IMR-90 (cell line): ENCODE measurements at regions not wholly inside any gene's neighbourhood (a gene's known extent, or its start where the extent isn't known, plus 50 kb on each side); places are given as distances from the start of the nearest gene placed in this dataset.

ENCODE experiments used
- ATAC-seq: fragments of 200-7000 bp; cut with Tn5 transposase; 2 replicates; pipeline ENCODE4 v1.9.1; 2020; ENCODE audit warnings: low read depth, mild to moderate bottlenecking, moderate library complexity
- BruUV-seq: library from RNA; stranded (reverse); fragments of 400-500 nt; replicated peaks from 2 replicates; lab custom pipeline; 2021; lab: Mats Ljungman, UMichigan
- CTCF ChIA-PET: fragments of 300-600 bp; formaldehyde crosslinking; extraction: SDS; loops from one replicate; lab custom pipeline; 2021; ENCODE audit warnings: antibody characterized with exemption; lab: Yijun Ruan, JAX
- POLR2A ChIA-PET: fragments of 300-600 bp; sonication (Branson Sonifier 250); formaldehyde crosslinking; loops from one replicate; lab custom pipeline; 2022; ENCODE audit warnings: antibody characterized with exemption; ENCODE audit not compliant: unreplicated experiment; lab: Charles Lee
- DNase-seq: peaks from one replicate; pipeline ENCODE4 v3.0.0; 2013
- H2AFZ ChIP-seq: replicated peaks from 2 replicates; pipeline ENCODE3; 2013; ENCODE audit warnings: low read length, mild to moderate bottlenecking; ENCODE audit not compliant: poor library complexity
- H2AK5ac ChIP-seq: 2 replicates; pipeline ENCODE4 v1.6.1; 2013; ENCODE audit warnings: low read depth, low read length, inconsistent platforms
- H2AK9ac ChIP-seq: replicated peaks from 2 replicates; pipeline ENCODE3; 2013; ENCODE audit warnings: mild to moderate bottlenecking, low read depth, low read length, moderate library complexity; ENCODE audit not compliant: poor library complexity
- H2BK120ac ChIP-seq: 2 replicates; pipeline ENCODE4 v1.6.1; 2013; ENCODE audit warnings: low read depth, low read length, inconsistent platforms
- H2BK15ac ChIP-seq: 3 replicates; pipeline ENCODE4 v1.6.1; 2013; ENCODE audit warnings: low read depth, low read length, inconsistent platforms
- H2BK20ac ChIP-seq: 2 replicates; pipeline ENCODE4 v1.6.1; 2013; ENCODE audit warnings: low read depth, mild to moderate bottlenecking, inconsistent platforms, low read length, moderate library complexity
- H2BK5ac ChIP-seq: 2 replicates; pipeline ENCODE4 v1.6.1; 2013; ENCODE audit warnings: mild to moderate bottlenecking, low read depth, low read length, inconsistent platforms; ENCODE audit not compliant: poor library complexity, severe bottlenecking
- H3K14ac ChIP-seq: replicated peaks from 2 replicates; pipeline ENCODE4 v1.6.1; 2013; ENCODE audit warnings: low read depth, low read length, inconsistent platforms
- H3K18ac ChIP-seq: 2 replicates; pipeline ENCODE4 v1.6.1; 2013; ENCODE audit warnings: low read depth, low read length, control low read depth
- H3K23ac ChIP-seq: 2 replicates; pipeline ENCODE4 v1.6.1; 2013; ENCODE audit warnings: low read depth, low read length, inconsistent platforms
- H3K27ac ChIP-seq: 2 replicates; pipeline ENCODE4 v1.5.1; 2013; ENCODE audit warnings: mild to moderate bottlenecking, control low read depth, low read length; ENCODE audit not compliant: insufficient read depth
- H3K27me3 ChIP-seq: 2 replicates; pipeline ENCODE4 v1.6.1; 2013; ENCODE audit warnings: low read length; ENCODE audit not compliant: control insufficient read depth, insufficient read depth
- H3K36me3 ChIP-seq: 2 replicates; pipeline ENCODE4 v1.6.1; 2013; ENCODE audit warnings: low read length, mixed read lengths; ENCODE audit not compliant: control insufficient read depth, insufficient read depth
- H3K4ac ChIP-seq: 2 replicates; pipeline ENCODE4 v1.6.1; 2013; ENCODE audit warnings: low read depth, low read length, inconsistent platforms
- H3K4me1 ChIP-seq: 2 replicates; pipeline ENCODE4 v1.6.1; 2013; ENCODE audit warnings: low read length, mixed read lengths; ENCODE audit not compliant: control insufficient read depth, insufficient read depth
- H3K4me2 ChIP-seq: 2 replicates; pipeline ENCODE4 v1.6.1; 2013; ENCODE audit warnings: low read depth, mild to moderate bottlenecking, control low read depth, low read length, moderate library complexity
- H3K4me3 ChIP-seq: 2 replicates; pipeline ENCODE4 v1.5.1; 2013; ENCODE audit warnings: low read depth, mild to moderate bottlenecking, control low read depth, low read length, moderate library complexity; ENCODE audit not compliant: insufficient read depth
- H3K56ac ChIP-seq: 2 replicates; pipeline ENCODE4 v1.6.1; 2013; ENCODE audit warnings: low read length, inconsistent platforms; ENCODE audit not compliant: insufficient read depth; ENCODE audit errors: extremely low read depth
- H3K79me1 ChIP-seq, 2 experiments: 2 replicates each; pipeline ENCODE4 v1.6.1; 2013; ENCODE audit warnings: low read length in 2 of 2, inconsistent platforms in 1 of 2, low read depth in 1 of 2
- H3K9ac ChIP-seq: 2 replicates; pipeline ENCODE4 v1.6.1; 2013; ENCODE audit warnings: low read depth, low read length, control low read depth
- H3K9me1 ChIP-seq: 2 replicates; pipeline ENCODE4 v1.6.1; 2013; ENCODE audit warnings: low read length, inconsistent platforms; ENCODE audit not compliant: insufficient read depth
- H3K9me3 ChIP-seq: 2 replicates; pipeline ENCODE4 v1.6.1; 2013; ENCODE audit warnings: low read length; ENCODE audit not compliant: control insufficient read depth, insufficient read depth
- H4K20me1 ChIP-seq: 2 replicates; pipeline ENCODE4 v1.6.1; 2013; ENCODE audit warnings: low read length, inconsistent platforms; ENCODE audit not compliant: insufficient read depth
- H4K5ac ChIP-seq: 2 replicates; pipeline ENCODE4 v1.6.1; 2013; ENCODE audit warnings: mild to moderate bottlenecking, low read depth, low read length, control low read depth
- H4K8ac ChIP-seq, 2 experiments: 2 replicates each; pipeline ENCODE4 v1.6.1; 2013; ENCODE audit warnings: low read depth in 2 of 2, low read length in 2 of 2, control low read depth in 1 of 2, inconsistent platforms in 1 of 2
- H4K91ac ChIP-seq: 2 replicates; pipeline ENCODE4 v1.6.1; 2013; ENCODE audit warnings: low read depth, low read length, inconsistent platforms; ENCODE audit not compliant: insufficient read depth
- BHLHE40 ChIP-seq: fragments of 150-350 bp; IDR thresholded peaks from 2 replicates; pipeline ENCODE4 v1.6.1; 2016; ENCODE audit warnings: mild to moderate bottlenecking, low read depth, low read length
- CEBPB ChIP-seq: IDR thresholded peaks from 2 replicates; pipeline ENCODE4 v1.6.1; 2012; ENCODE audit warnings: low read depth, low read length, improper control_type of control experiment
- CHD1 ChIP-seq: IDR thresholded peaks from 2 replicates; pipeline ENCODE4 v1.6.1; 2012; ENCODE audit warnings: low read depth, low read length, improper control_type of control experiment
- CTCF ChIP-seq: conservative IDR thresholded peaks from 2 replicates; pipeline ENCODE4 v1.5.1; 2012; ENCODE audit warnings: mild to moderate bottlenecking, low read depth, low read length, improper control_type of control experiment
- FOS ChIP-seq: fragments of 150-350 bp; IDR thresholded peaks from 2 replicates; pipeline ENCODE4 v1.6.1; 2016; ENCODE audit warnings: low read depth, low read length
- MAFK ChIP-seq: IDR thresholded peaks from 2 replicates; pipeline ENCODE4 v1.6.1; 2012; ENCODE audit warnings: low read depth, low read length, improper control_type of control experiment
- MAZ ChIP-seq: IDR thresholded peaks from 2 replicates; pipeline ENCODE4 v1.6.1; 2012; ENCODE audit warnings: low read depth, mild to moderate bottlenecking, low read length, improper control_type of control experiment, moderate library complexity, borderline replicate concordance
- MXI1 ChIP-seq: IDR thresholded peaks from 2 replicates; pipeline ENCODE4 v1.6.1; 2012; ENCODE audit warnings: low read depth, mild to moderate bottlenecking, low read length, moderate library complexity, borderline replicate concordance
- NFE2L2 ChIP-seq: fragments of 150-350 bp; IDR thresholded peaks from 2 replicates; pipeline ENCODE4 v1.6.1; 2016; ENCODE audit warnings: low read depth, mild to moderate bottlenecking, low read length
- POLR2A ChIP-seq: IDR thresholded peaks from 2 replicates; pipeline ENCODE4 v1.6.1; 2012; ENCODE audit warnings: mild to moderate bottlenecking, low read depth, low read length
- RAD21 ChIP-seq: IDR thresholded peaks from 2 replicates; pipeline ENCODE4 v1.6.1; 2012; ENCODE audit warnings: low read length, improper control_type of control experiment
- RCOR1 ChIP-seq: IDR thresholded peaks from 2 replicates; pipeline ENCODE4 v1.6.1; 2012; ENCODE audit warnings: mild to moderate bottlenecking, low read length, improper control_type of control experiment; ENCODE audit not compliant: insufficient replicate concordance
- RFX5 ChIP-seq: IDR thresholded peaks from 2 replicates; pipeline ENCODE4 v1.8.0; 2012; ENCODE audit warnings: low read depth, mild to moderate bottlenecking, low read length, moderate library complexity
- SMC3 ChIP-seq: fragments of 150-350 bp; IDR thresholded peaks from 2 replicates; pipeline ENCODE4 v1.6.1; 2016; ENCODE audit warnings: low read depth, mild to moderate bottlenecking, antibody characterized with exemption, low read length, moderate library complexity
- WGBS, 2 experiments: methylation state at CpG; one replicate each; pipeline versions ENCODE4 v1.1.5 to v1.1.7; 2013; ENCODE audit warnings: missing lambda C conversion rate in 2 of 2; ENCODE audit not compliant: insufficient read length in 1 of 2; ENCODE audit errors: extremely low coverage in 2 of 2; 5-methylcytosine and 5-hydroxymethylcytosine counted together
- dilution Hi-C: fragments of 300-500 bp; cut with HindIII; formaldehyde crosslinking; loops from one replicate; pipeline ENCODE4 v1.14.3; 2018; ENCODE audit warnings: low sequenced_read_pairs; ENCODE audit not compliant: unreplicated experiment
- in situ Hi-C: fragments of 300-500 bp; cut with MboI; formaldehyde crosslinking; loops from 3 replicates; pipeline ENCODE4 v1.14.3; 2019; ENCODE audit warnings: low sequenced_read_pairs, inconsistent platforms, mixed read lengths
- intact Hi-C: fragments of 100-400 bp; cut with micrococcal nuclease; formaldehyde crosslinking; loops from 2 replicates; pipeline ENCODE4 v1.10.0; 2022
- TF ChIP-seq, protein P1 (sequence below): fragments of 150-350 bp; IDR thresholded peaks from 2 replicates; pipeline ENCODE4 v1.6.1; 2017; ENCODE audit warnings: mild to moderate bottlenecking, antibody characterized with exemption, low read length, low read depth
- TF ChIP-seq, protein P2 (sequence below): fragments of 150-350 bp; IDR thresholded peaks from 2 replicates; pipeline ENCODE4 v1.6.1; 2016; ENCODE audit warnings: low read depth, mild to moderate bottlenecking, low read length, moderate library complexity, borderline replicate concordance

DNA sequence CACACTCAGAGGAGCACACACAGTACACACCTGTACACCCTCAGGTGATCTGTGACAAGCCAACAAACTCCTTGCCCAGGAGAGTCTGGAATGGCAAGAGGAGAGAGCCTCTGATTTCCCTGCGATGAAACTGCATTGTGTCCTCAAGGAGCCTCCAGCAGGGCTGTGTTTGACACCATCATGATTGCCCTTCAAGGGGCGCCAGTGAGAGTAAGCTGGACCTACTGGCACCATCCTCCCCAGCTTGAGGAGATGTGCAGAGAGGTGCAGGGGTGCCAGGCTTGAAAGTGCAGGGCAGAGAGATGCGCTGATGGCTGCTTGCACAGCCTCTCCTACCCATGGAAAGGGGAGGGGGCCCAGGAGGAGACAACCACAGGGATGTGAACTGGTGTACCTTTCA, 188.8 kb upstream of the CADM1 start:
- no peaks in the 10 kb centered on the region for H3K9me1 ChIP-seq
- in situ Hi-C loops, result no loop called here
- 0 out of 2 replicates have a peak, but pooled peaks cover 2% of the 10 kb centered on the region for H3K4me1 ChIP-seq
- no peak overlapping the region for H3K56ac ChIP-seq
- H3K27ac ChIP-seq, result no peak overlapping the region
- H3K79me1 ChIP-seq, result no peaks in the 10 kb centered on the region
- H4K91ac ChIP-seq, result no peak overlapping the region
- ChIA-PET CTCF (no interaction called here), POLR2A (no interaction called here)
- no peak overlapping the region for H2BK120ac ChIP-seq
- 0 out of 2 replicates have a peak, but pooled peaks cover 3% of the 10 kb centered on the region for H3K9me3 ChIP-seq
- H3K4me2 ChIP-seq, result no peak overlapping the region
- BruUV-seq, result no TSS peak
- H2AFZ ChIP-seq, result no peak overlapping the region
- H4K20me1 ChIP-seq, result no peaks in the 10 kb centered on the region
- no peak for TF ChIP-seq MAZ
- no peak for TF ChIP-seq MAFK
- TF ChIP-seq CEBPB, result no peak
- TF ChIP-seq RFX5, result no peak
- TF ChIP-seq SMC3, result no peak
- no peak for TF ChIP-seq BHLHE40
- TF ChIP-seq POLR2A, result no peak
- TF ChIP-seq MXI1, result no peak
- TF ChIP-seq, protein P1, sequence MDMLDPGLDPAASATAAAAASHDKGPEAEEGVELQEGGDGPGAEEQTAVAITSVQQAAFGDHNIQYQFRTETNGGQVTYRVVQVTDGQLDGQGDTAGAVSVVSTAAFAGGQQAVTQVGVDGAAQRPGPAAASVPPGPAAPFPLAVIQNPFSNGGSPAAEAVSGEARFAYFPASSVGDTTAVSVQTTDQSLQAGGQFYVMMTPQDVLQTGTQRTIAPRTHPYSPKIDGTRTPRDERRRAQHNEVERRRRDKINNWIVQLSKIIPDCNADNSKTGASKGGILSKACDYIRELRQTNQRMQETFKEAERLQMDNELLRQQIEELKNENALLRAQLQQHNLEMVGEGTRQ, result no peak
- TF ChIP-seq RAD21, result no peak
- no peak for TF ChIP-seq CTCF
- no peak for TF ChIP-seq NFE2L2
- TF ChIP-seq RCOR1, result no peak
- TF ChIP-seq CHD1, result no peak
- TF ChIP-seq FOS, result no peak
- TF ChIP-seq, protein P2, sequence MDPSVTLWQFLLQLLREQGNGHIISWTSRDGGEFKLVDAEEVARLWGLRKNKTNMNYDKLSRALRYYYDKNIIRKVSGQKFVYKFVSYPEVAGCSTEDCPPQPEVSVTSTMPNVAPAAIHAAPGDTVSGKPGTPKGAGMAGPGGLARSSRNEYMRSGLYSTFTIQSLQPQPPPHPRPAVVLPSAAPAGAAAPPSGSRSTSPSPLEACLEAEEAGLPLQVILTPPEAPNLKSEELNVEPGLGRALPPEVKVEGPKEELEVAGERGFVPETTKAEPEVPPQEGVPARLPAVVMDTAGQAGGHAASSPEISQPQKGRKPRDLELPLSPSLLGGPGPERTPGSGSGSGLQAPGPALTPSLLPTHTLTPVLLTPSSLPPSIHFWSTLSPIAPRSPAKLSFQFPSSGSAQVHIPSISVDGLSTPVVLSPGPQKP, result no peak
- no peak overlapping the region for H3K4ac ChIP-seq
- no peak overlapping the region for H2BK15ac ChIP-seq
- DNase-seq (no peak), ATAC-seq (no peak)
- no peak overlapping the region for H3K9ac ChIP-seq
- 100% methylated on average over 1 of the region's 3 CpGs; no CpG with 5 or more reads in 1 of the 2 experiments for WGBS, 2 experiments
- H3K14ac ChIP-seq, result no peak overlapping the region
- no peak overlapping the region for H4K5ac ChIP-seq
- no peak overlapping the region for H3K23ac ChIP-seq
- no peaks in the 10 kb centered on the region for H3K36me3 ChIP-seq
- dilution Hi-C loops, result no loop called here
- H2BK20ac ChIP-seq, result no peak overlapping the region
- H2AK9ac ChIP-seq, result no peak overlapping the region
- H3K18ac ChIP-seq, result no peak overlapping the region
- no peak overlapping the region for H4K8ac ChIP-seq
- H3K4me3 ChIP-seq, result no peak overlapping the region
- no peak overlapping the region for H2AK5ac ChIP-seq
- no peak overlapping the region for H2BK5ac ChIP-seq
- H3K27me3 ChIP-seq, result peaks cover 32% of the 10 kb centered on the region
- intact Hi-C loops, result no loop called here
